Activated T-cell treated with anti-CD3 and anti-CD28 coated beads, Interleukin-2, amount 50 U/mL, for 48 hours (primary cell): ENCODE measurements at regions not wholly inside any gene's neighbourhood (a gene's known extent, or its start where the extent isn't known, plus 50 kb on each side); places are given as distances from the start of the nearest gene placed in this dataset.

ENCODE experiments used
- DNase-seq, 2 experiments: peaks; one replicate each; pipeline ENCODE4 v3.0.0-alpha.2; 2020

GRCh38 chr18:39515299-39515698 lies 1949.7 kb upstream of the CELF4 start:
- DNase-seq, result no peak

- no peak for DNase-seq
Observed at GRCh38 chr18:39513186-39513585, 1947.6 kb upstream of the CELF4 start.

- no peak for DNase-seq
Observed at GRCh38 chr18:39506581-39507330, 1941.2 kb upstream of the CELF4 start.

- DNase-seq, result no peak
Observed at GRCh38 chr18:39500306-39500705, 1934.7 kb upstream of the CELF4 start.

- DNase-seq, result no peak
Observed at GRCh38 chr18:39497821-39498220, 1932.2 kb upstream of the CELF4 start.

- DNase-seq, result no peak
Observed at GRCh38 chr18:39496986-39497385, 1931.4 kb upstream of the CELF4 start.

- DNase-seq, result no peak
Observed at GRCh38 chr18:39494211-39494896, 1928.8 kb upstream of the CELF4 start.

GRCh38 chr18:39491408-39491807 lies 1925.8 kb upstream of the CELF4 start:
- DNase-seq, result no peak

GRCh38 chr18:39489431-39489830 lies 1923.8 kb upstream of the CELF4 start:
- no peak for DNase-seq

GRCh38 chr18:39487932-39488331 lies 1922.3 kb upstream of the CELF4 start:
- DNase-seq, result no peak

- DNase-seq, result no peak
Observed at GRCh38 chr18:39486268-39486667, 1920.7 kb upstream of the CELF4 start.

- no peak for DNase-seq
Observed at GRCh38 chr18:39485696-39486095, 1920.1 kb upstream of the CELF4 start.

- DNase-seq, result no peak
Observed at GRCh38 chr18:39481281-39481680, 1915.7 kb upstream of the CELF4 start.

GRCh38 chr18:39480494-39481195 lies 1915.0 kb upstream of the CELF4 start:
- no peak for DNase-seq

GRCh38 chr18:39464006-39464405 lies 1898.4 kb upstream of the CELF4 start:
- DNase-seq, result no peak

GRCh38 chr18:39462436-39462835 lies 1896.8 kb upstream of the CELF4 start:
- no peak for DNase-seq

- DNase-seq, result no peak
Observed at GRCh38 chr18:39460136-39460535, 1894.5 kb upstream of the CELF4 start.

- no peak for DNase-seq
Observed at GRCh38 chr18:39455285-39455684, 1889.7 kb upstream of the CELF4 start.

GRCh38 chr18:39454866-39455265 lies 1889.3 kb upstream of the CELF4 start:
- DNase-seq, result no peak

GRCh38 chr18:39453882-39454281 lies 1888.3 kb upstream of the CELF4 start:
- DNase-seq, result no peak

GRCh38 chr18:39453356-39453755 lies 1887.8 kb upstream of the CELF4 start:
- DNase-seq, result no peak

- no peak for DNase-seq
Observed at GRCh38 chr18:39450958-39451357, 1885.4 kb upstream of the CELF4 start.

- DNase-seq, result no peak
Observed at GRCh38 chr18:39449566-39449965, 1884.0 kb upstream of the CELF4 start.

- no peak for DNase-seq
Observed at GRCh38 chr18:39448942-39449341, 1883.3 kb upstream of the CELF4 start.
